Left ventricle myocardium inferior (tissue), 1 donor: ENCODE measurements at regions not wholly inside any gene's neighbourhood (a gene's known extent, or its start where the extent isn't known, plus 50 kb on each side); places are given as distances from the start of the nearest gene placed in this dataset.
"Not testable (repeated sequence)": the region's sequence is repeated elsewhere in the genome, so short reads cannot be mapped to it uniquely, and the experiment has no call there.

ENCODE experiments used
- DNase-seq: peaks from one replicate; pipeline ENCODE4 v3.0.0-alpha.2; 2020
- H3K27ac ChIP-seq: fragments of 200-600 bp; replicated peaks from 2 replicates; pipeline ENCODE4 v1.8.0; 2021
- H3K27me3 ChIP-seq: fragments of 200-600 bp; 2 replicates; pipeline ENCODE4 v1.8.0; 2021; ENCODE audit warnings: low read depth
- H3K36me3 ChIP-seq: fragments of 200-600 bp; 2 replicates; pipeline ENCODE4 v1.8.0; 2021
- H3K4me1 ChIP-seq: fragments of 200-600 bp; 2 replicates; pipeline ENCODE4 v1.8.0; 2021
- H3K4me3 ChIP-seq: fragments of 200-600 bp; 2 replicates; pipeline ENCODE4 v1.8.0; 2021; ENCODE audit warnings: mild to moderate bottlenecking, moderate library complexity
- H3K9me3 ChIP-seq: fragments of 200-600 bp; replicated peaks from 2 replicates; pipeline ENCODE4 v1.8.0; 2021
- intact Hi-C: fragments of 100-400 bp; cut with micrococcal nuclease; formaldehyde crosslinking; loops from one replicate; pipeline ENCODE4 v1.11.0; 2022
- TF ChIP-seq, protein P1 (sequence below): fragments of 200-600 bp; IDR thresholded peaks from 2 replicates; pipeline ENCODE4 v1.8.0; 2021; ENCODE audit warnings: antibody characterized with exemption, mild to moderate bottlenecking, borderline replicate concordance
- donor health status: DM: no; HTN: yes; CAD: no; lungs with severe emphysema.

DNA sequence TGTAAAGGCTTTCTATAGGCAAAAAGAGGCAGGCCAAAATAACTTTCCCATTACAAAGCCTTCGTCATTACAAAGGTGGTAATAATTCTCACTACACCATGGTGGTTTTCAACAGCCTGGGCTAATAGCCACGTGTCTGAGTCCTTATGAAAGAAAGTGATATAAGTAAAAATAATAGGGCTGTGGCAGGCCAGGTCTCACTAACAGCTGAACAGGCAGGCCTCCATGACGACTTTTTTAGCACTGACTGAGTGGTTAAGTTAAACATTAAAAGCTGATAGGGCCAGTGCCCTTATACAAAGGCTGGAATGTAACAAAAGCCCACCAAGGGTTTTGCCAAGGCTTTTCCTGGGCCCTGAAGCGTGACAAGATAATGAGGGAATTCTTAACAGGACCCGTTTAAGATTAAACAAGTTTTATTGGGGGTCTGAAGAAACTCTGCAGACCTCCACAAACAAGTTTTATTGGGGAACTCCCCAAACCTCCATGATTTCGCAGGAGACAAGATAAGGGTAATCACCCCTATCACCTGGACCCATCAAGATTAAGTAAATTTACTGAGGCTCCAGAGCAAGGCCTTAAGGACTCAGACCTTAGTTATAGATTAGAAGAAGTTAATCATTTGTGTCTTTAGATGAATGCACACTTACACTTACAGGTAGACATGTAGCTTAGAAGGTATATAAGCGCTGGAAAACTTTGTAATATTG lies 412.9 kb downstream of the CHSY3 start:
- TF ChIP-seq, protein P1, sequence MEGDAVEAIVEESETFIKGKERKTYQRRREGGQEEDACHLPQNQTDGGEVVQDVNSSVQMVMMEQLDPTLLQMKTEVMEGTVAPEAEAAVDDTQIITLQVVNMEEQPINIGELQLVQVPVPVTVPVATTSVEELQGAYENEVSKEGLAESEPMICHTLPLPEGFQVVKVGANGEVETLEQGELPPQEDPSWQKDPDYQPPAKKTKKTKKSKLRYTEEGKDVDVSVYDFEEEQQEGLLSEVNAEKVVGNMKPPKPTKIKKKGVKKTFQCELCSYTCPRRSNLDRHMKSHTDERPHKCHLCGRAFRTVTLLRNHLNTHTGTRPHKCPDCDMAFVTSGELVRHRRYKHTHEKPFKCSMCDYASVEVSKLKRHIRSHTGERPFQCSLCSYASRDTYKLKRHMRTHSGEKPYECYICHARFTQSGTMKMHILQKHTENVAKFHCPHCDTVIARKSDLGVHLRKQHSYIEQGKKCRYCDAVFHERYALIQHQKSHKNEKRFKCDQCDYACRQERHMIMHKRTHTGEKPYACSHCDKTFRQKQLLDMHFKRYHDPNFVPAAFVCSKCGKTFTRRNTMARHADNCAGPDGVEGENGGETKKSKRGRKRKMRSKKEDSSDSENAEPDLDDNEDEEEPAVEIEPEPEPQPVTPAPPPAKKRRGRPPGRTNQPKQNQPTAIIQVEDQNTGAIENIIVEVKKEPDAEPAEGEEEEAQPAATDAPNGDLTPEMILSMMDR: no peak
- intact Hi-C loops: no loop called here
- no peak for DNase-seq
- Histone ChIP-seq H3K27me3 (no peaks in the 10 kb centered on the region), H3K27ac (no peak overlapping the region), H3K36me3 (no peaks in the 10 kb centered on the region), H3K4me3 (no peak overlapping the region), H3K9me3 (peaks cover 28% of the 10 kb centered on the region), H3K4me1 (no peaks in the 10 kb centered on the region)

DNA sequence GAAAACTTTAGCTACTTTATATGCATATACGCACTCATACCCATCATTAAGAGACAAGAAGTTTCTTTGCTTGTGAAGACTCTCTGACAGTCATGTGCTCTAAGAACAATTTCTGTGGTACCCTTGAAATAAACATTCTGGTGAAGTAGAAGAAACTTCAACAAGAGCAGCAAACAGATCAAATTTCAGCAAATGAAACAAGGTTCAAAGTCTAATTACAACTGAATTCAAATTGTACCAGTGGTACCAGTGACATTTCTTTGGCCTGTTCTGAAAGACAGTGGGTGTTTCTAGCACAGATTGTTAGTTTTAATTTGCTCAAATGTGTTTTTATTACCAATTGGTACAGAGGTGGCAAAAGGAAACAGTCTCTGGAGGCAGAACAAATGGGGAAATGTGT lies 391.0 kb downstream of the CHSY3 start:
- DNase-seq: no peak

DNA sequence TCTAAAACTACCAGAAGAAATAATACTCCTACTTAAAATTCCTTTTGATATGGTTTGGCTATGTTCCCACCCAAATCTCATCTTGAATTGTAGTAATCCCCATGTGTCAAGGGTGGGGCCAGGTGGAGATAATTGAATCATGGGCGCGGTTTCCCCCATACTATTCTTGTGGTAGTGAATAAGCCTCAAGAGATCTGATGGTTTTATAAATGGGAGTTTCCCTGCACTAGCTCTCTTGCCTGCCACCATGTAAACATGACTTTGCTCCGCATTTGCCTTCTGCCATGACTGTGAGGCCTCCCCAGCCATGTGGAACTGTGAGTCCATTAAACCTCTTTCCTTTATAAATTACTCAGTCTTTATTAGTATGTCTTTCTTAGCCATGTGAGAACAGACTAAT lies 390.5 kb downstream of the CHSY3 start:
- H3K9me3 ChIP-seq: not testable (repeated sequence)

More for the DNA sequence above, 391.0 kb downstream of the CHSY3 start:
- TF ChIP-seq, protein P1: no peak
- H3K27me3 ChIP-seq: no peaks in the 10 kb centered on the region
- no peak overlapping the region for H3K4me3 ChIP-seq
- intact Hi-C loops: no loop called here
- H3K9me3 ChIP-seq: no peaks in the 10 kb centered on the region
- no peak overlapping the region for H3K27ac ChIP-seq
- no peaks in the 10 kb centered on the region for H3K4me1 ChIP-seq
- H3K36me3 ChIP-seq: no peaks in the 10 kb centered on the region

DNA sequence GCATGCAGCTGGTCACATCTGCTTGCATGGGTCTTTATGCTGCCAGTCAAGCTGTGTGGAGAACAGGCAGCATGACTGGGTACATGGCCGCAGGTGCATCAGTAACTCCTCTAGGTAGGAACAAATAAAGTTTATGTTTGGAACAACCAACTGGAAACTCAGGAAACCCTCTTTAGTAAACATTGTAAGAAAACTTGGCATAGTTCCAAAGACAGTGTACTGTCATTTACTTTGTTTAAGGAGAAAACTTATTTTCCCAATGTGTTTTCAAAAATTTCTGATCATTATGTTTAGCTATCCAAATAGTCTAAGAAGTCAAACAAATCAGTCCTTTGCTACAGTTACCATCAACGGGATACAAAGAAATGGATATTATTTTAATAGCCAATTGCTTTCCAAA lies 386.0 kb downstream of the CHSY3 start:
- DNase-seq: no peak
- Histone ChIP-seq H3K4me1 (peaks cover 7% of the 10 kb centered on the region), H3K27ac (no peak overlapping the region), H3K9me3 (no peaks in the 10 kb centered on the region), H3K27me3 (no peaks in the 10 kb centered on the region), H3K4me3 (no peak overlapping the region), H3K36me3 (no peaks in the 10 kb centered on the region)
- TF ChIP-seq, protein P1: no peak
- intact Hi-C loops: no loop called here

More for the DNA sequence above, 390.5 kb downstream of the CHSY3 start:
- H3K36me3 ChIP-seq, H3K4me3 ChIP-seq, intact Hi-C loops, H3K27me3 ChIP-seq, DNase-seq, H3K27ac ChIP-seq, H3K4me1 ChIP-seq: not testable (repeated sequence)

DNA sequence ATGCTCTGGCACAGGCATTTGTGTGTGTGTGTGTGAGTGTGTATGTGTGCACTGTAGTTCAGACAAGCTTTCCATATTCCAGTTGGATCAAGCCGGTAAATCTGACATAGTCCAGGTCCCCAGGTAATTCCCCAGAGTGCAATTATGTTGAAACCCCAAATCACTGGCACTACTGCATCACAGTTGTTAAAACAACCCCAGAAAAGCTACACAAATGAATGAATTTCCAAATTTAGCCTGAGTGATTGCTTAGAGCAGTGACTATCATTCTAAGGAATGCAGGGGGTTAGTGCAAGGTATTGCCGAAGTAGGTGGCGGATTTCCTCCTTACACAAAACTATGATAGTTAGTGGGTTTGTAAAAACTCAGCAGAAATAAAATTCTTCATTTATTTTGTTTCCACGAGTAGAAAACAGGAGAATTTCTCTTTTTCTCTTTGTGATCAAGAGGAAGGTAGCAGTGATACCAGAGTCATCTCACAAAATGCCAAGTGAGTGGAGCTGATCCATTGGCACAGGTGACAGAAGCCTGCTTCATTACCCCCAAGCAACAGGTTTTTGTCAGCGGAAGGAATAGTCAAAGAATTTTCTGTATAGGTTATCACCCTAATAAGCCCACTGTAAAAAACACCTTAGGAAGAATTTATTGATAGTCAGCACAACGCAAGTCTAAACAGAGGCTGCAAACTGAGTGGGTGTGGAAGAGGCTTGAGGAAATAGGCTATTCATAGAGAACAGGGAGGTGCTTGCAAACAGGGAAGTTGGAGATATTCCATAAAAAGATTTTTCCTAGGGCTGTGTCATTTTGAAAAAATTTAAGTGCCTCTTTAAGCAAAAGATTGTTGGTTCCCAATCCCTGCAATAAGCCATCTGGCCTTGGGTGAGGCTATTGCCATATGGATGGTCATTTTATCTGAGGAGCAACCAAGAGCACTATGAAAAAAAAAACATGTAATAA lies 385.1 kb downstream of the CHSY3 start:
- DNase-seq: no peak
- Histone ChIP-seq H3K36me3 (no peaks in the 10 kb centered on the region), H3K9me3 (no peaks in the 10 kb centered on the region), H3K4me1 (peaks cover 7% of the 10 kb centered on the region), H3K27ac (no peak overlapping the region), H3K4me3 (no peak overlapping the region), H3K27me3 (no peaks in the 10 kb centered on the region)
- intact Hi-C loops: no loop called here
- TF ChIP-seq, protein P1: no peak

DNA sequence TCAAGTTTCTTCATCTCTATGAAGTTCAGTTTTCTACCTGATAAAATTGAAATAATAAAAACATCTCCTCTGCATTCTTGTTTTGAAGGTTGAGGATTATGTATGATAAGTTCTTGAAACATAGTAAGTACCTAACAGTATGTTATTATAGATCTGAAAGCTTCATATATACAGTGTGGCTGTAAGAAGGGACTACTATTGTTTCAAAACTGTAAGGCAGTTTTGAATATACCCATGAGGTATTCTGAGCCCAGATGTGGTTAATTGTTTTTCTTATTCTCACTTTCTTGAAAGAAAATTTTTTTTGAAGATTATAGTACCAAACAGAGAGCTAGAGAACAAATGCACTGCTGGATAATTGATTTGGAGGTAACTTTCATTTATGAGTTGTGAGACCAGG lies 383.2 kb downstream of the CHSY3 start:
- no peak for DNase-seq
- no peak overlapping the region for H3K27ac ChIP-seq
- H3K4me3 ChIP-seq: no peak overlapping the region
- TF ChIP-seq, protein P1: no peak
- no peaks in the 10 kb centered on the region for H3K9me3 ChIP-seq
- H3K4me1 ChIP-seq: peaks cover 7% of the 10 kb centered on the region
- intact Hi-C loops: no loop called here
- no peaks in the 10 kb centered on the region for H3K27me3 ChIP-seq
- H3K36me3 ChIP-seq: no peaks in the 10 kb centered on the region
